Transverse colon (tissue), 3 donors: ENCODE measurements at regions not wholly inside any gene's neighbourhood (a gene's known extent, or its start where the extent isn't known, plus 50 kb on each side); places are given as distances from the start of the nearest gene placed in this dataset.
"Not testable (repeated sequence)": the region's sequence is repeated elsewhere in the genome, so short reads cannot be mapped to it uniquely, and the experiment has no call there.

Source experiments
- POLR2A ChIP-seq: fragments of 450-650 bp; IDR thresholded peaks from one replicate; pipeline ENCODE4 v1.6.1; 2016; ENCODE audit warnings: antibody characterized with exemption, mild to moderate bottlenecking, moderate library complexity
- TF ChIP-seq, protein P1 (sequence below), 5 experiments: fragments of 200-600 bp in 3 of 5; fragments of 450-650 bp in 2 of 5; sonication (generic) in 3 of 5; IDR thresholded peaks; 1 replicate in 2 of 5; 2 replicates in 3 of 5; pipeline ENCODE4 v1.5.1; 2016 to 2017; ENCODE audit warnings: antibody characterized with exemption in 5 of 5, inconsistent platforms in 3 of 5, mild to moderate bottlenecking in 2 of 5, moderate library complexity in 1 of 5

- TF ChIP-seq, protein P1, sequence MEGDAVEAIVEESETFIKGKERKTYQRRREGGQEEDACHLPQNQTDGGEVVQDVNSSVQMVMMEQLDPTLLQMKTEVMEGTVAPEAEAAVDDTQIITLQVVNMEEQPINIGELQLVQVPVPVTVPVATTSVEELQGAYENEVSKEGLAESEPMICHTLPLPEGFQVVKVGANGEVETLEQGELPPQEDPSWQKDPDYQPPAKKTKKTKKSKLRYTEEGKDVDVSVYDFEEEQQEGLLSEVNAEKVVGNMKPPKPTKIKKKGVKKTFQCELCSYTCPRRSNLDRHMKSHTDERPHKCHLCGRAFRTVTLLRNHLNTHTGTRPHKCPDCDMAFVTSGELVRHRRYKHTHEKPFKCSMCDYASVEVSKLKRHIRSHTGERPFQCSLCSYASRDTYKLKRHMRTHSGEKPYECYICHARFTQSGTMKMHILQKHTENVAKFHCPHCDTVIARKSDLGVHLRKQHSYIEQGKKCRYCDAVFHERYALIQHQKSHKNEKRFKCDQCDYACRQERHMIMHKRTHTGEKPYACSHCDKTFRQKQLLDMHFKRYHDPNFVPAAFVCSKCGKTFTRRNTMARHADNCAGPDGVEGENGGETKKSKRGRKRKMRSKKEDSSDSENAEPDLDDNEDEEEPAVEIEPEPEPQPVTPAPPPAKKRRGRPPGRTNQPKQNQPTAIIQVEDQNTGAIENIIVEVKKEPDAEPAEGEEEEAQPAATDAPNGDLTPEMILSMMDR (IDR thresholded peaks at IDR 0.05), result not testable (repeated sequence)
- not testable (repeated sequence) for TF ChIP-seq POLR2A
Observed at GRCh38 chr9:19895578-19895977, 106.7 kb upstream of the SLC24A2 start.
